WERI-Rb-1 (cell line): ENCODE measurements at regions not wholly inside any gene's neighbourhood (a gene's known extent, or its start where the extent isn't known, plus 50 kb on each side); places are given as distances from the start of the nearest gene placed in this dataset.

Experiments
- DNase-seq: peaks from one replicate; pipeline ENCODE4 v3.0.0-alpha.2; 2020
- H3K27ac ChIP-seq: fragments of 250-450 bp; sonication (Bioruptor Pico); 2 replicates; pipeline ENCODE4 v1.5.1; 2020; ENCODE audit warnings: mild to moderate bottlenecking, moderate library complexity
- H3K27me3 ChIP-seq: fragments of 250-450 bp; sonication (Bioruptor Pico); 2 replicates; pipeline ENCODE4 v1.5.1; 2021; ENCODE audit warnings: mild to moderate bottlenecking, low read depth, moderate library complexity; ENCODE audit not compliant: insufficient read depth, severe bottlenecking
- H3K36me3 ChIP-seq: fragments of 250-450 bp; sonication (Bioruptor Pico); 2 replicates; pipeline ENCODE4 v1.5.1; 2020; ENCODE audit warnings: mild to moderate bottlenecking, moderate library complexity
- H3K4me3 ChIP-seq: 2 replicates; pipeline ENCODE4 v1.5.1; 2011; ENCODE audit warnings: low read depth, mild to moderate bottlenecking, control low read depth, low read length
- H3K9me3 ChIP-seq: fragments of 250-450 bp; sonication (Bioruptor Pico); 2 replicates; pipeline ENCODE4 v1.5.1; 2021; ENCODE audit warnings: mild to moderate bottlenecking, moderate library complexity; ENCODE audit not compliant: severe bottlenecking
- TF ChIP-seq, protein P1 (sequence below): IDR thresholded peaks from 2 replicates; pipeline ENCODE4 v1.5.1; 2011; ENCODE audit warnings: low read depth, mild to moderate bottlenecking, control low read depth, inconsistent platforms, low read length

DNA sequence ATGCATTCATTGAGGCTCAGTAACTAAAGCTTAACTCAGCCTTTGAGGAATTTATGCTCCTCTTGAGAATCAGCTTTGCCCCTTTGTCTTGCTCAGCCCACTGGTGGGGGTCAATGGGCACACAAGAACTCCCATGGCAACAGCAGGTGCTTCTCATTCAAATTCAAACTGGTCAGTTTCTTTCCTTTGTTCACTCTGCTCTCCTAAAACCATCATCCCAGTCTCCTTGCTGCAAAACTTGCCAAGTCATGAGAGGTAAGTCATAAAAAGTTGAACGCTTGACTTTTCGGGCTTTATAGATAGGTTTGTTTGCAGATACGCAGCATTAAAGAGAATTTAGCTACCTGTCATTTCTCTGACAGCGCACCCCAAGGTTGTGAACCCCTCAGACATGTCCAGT is 146.8 kb downstream of the TFAP2A start:
- Histone ChIP-seq H3K4me3 (no peak overlapping the region), H3K36me3 (no peaks in the 10 kb centered on the region), H3K27ac (no peak overlapping the region), H3K9me3 (no peaks in the 10 kb centered on the region), H3K27me3 (no peaks in the 10 kb centered on the region)
- TF ChIP-seq, protein P1, sequence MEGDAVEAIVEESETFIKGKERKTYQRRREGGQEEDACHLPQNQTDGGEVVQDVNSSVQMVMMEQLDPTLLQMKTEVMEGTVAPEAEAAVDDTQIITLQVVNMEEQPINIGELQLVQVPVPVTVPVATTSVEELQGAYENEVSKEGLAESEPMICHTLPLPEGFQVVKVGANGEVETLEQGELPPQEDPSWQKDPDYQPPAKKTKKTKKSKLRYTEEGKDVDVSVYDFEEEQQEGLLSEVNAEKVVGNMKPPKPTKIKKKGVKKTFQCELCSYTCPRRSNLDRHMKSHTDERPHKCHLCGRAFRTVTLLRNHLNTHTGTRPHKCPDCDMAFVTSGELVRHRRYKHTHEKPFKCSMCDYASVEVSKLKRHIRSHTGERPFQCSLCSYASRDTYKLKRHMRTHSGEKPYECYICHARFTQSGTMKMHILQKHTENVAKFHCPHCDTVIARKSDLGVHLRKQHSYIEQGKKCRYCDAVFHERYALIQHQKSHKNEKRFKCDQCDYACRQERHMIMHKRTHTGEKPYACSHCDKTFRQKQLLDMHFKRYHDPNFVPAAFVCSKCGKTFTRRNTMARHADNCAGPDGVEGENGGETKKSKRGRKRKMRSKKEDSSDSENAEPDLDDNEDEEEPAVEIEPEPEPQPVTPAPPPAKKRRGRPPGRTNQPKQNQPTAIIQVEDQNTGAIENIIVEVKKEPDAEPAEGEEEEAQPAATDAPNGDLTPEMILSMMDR, result no peak
- DNase-seq, result no peak

DNA sequence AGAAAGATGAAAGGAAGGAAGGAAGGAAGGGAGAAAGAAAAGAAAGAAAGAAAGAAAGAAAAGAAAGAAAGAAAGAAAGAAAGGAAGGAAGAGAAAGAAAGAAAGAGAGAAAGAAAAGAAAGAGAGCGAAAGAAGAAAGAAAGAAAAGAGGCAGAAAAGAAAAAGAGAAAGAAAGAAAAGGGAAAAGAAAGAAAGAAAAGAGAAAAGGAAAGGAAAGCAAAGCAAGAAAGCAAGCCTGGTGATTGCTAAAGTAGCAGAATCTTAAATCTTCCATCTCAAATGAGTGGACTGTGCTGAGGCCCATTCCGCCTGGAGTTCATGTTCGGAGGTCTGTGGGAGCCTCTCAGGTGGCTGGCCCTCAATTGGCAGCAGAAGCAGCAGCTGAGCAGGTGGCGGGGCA is 148.4 kb downstream of the TFAP2A start:
- Histone ChIP-seq H3K4me3 (no peak overlapping the region), H3K36me3 (no peaks in the 10 kb centered on the region), H3K27ac (no peak overlapping the region), H3K27me3 (no peaks in the 10 kb centered on the region), H3K9me3 (no peaks in the 10 kb centered on the region)
- no peak for DNase-seq
- TF ChIP-seq, protein P1, result no peak

DNA sequence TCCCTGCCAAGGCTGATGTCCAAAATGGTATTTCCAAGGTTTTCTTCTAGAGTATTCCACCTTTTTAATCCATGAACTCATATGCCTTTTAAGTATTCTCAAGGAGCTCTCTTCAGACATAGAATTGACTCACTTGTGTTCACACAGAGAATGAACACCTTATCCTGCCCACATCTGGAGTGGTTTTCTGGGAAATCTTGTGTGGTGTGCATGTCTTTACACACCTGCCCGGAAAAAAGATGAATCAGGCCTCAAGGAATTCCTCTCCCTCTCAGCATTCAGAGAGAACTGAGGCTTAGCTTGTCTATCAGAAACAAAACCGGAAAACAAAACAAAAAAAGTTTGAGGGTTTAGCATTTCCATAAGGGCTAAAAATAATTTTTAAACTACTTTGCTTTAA is 148.8 kb downstream of the TFAP2A start:
- no peak overlapping the region for H3K4me3 ChIP-seq
- DNase-seq, result no peak
- no peaks in the 10 kb centered on the region for H3K36me3 ChIP-seq
- H3K27me3 ChIP-seq, result no peaks in the 10 kb centered on the region
- no peak overlapping the region for H3K27ac ChIP-seq
- TF ChIP-seq, protein P1, result no peak
- H3K9me3 ChIP-seq, result no peaks in the 10 kb centered on the region

DNA sequence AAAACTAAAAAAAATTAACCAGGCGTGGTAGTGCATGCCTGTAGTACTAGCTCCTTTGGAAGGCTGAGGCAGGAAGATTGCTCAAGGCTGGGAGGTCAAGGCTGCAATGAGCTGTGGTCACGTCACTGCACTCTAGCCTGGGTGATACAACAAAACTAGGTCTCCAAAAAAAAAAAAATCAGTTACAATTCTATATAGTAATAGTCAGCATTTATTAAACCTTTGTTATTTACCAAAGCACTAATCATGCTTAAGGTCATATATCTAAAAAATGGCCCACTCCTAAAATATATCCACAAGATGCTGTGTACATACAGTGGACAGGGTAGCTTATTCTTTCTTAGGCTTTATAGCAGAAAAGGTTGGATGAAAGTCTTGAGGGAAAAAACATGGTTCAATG is 152.4 kb downstream of the TFAP2A start:
- Histone ChIP-seq H3K9me3 (no peaks in the 10 kb centered on the region), H3K4me3 (no peak overlapping the region), H3K27ac (no peak overlapping the region), H3K27me3 (no peaks in the 10 kb centered on the region), H3K36me3 (no peaks in the 10 kb centered on the region)
- no peak for DNase-seq
- TF ChIP-seq, protein P1, result no peak

DNA sequence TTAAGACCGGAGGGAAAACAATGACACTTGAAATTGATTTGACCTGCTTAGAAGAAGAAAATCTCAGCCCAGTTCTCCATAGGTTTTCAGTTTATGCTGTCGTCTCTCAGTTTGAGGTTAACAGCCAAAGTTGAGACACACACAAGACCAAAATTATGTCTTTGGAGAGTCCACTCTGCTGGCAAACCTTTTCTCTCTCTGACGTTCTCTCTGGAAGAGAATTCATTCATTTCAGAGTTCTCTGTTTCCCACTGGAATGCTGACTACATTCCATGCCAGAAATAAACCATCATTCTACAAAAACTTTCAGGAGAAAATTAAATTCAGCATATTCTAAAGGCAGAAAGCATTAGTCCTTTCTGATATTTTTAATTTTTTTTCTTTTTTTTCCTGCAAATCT is 155.2 kb downstream of the TFAP2A start:
- no peak for DNase-seq
- H3K9me3 ChIP-seq, result no peaks in the 10 kb centered on the region
- H3K4me3 ChIP-seq, result no peak overlapping the region
- H3K36me3 ChIP-seq, result no peaks in the 10 kb centered on the region
- TF ChIP-seq, protein P1, result no peak
- H3K27ac ChIP-seq, result no peak overlapping the region
- no peaks in the 10 kb centered on the region for H3K27me3 ChIP-seq

DNA sequence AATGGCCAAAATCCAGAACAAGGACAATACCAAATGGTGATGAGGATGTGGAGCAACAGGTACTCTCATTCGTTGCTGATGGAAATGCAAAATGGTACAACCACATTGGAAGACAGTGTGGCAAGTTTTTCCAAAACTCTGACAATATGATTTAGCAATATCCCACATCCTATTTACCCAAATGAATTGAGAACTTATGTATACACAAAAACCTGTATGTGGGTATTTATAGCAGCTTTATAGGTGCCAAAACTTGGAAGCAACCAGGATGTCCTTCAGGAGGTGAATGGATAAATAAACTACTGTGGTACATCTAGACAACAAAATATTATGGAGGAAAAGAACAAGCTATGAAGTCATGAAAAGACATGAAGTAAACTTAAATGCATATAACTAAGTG is 156.5 kb downstream of the TFAP2A start:
- TF ChIP-seq, protein P1, result no peak
- DNase-seq, result no peak

More for the DNA sequence above, 156.5 kb downstream of the TFAP2A start:
- no peaks in the 10 kb centered on the region for H3K9me3 ChIP-seq
- H3K27me3 ChIP-seq, result no peaks in the 10 kb centered on the region
- H3K4me3 ChIP-seq, result no peak overlapping the region
- H3K36me3 ChIP-seq, result no peaks in the 10 kb centered on the region
- no peak overlapping the region for H3K27ac ChIP-seq
